SJCRH30 (cell line): ENCODE measurements at regions not wholly inside any gene's neighbourhood (a gene's known extent, or its start where the extent isn't known, plus 50 kb on each side); places are given as distances from the start of the nearest gene placed in this dataset.

ENCODE experiments used
- DNase-seq, 2 experiments: peaks; one replicate each; pipeline ENCODE4 v3.0.0-alpha.2; 2015 to 2020
- H3K27ac ChIP-seq: fragments of 250-450 bp; sonication (Bioruptor Pico); 2 replicates; pipeline ENCODE4 v1.5.1; 2020; ENCODE audit warnings: mild to moderate bottlenecking, moderate library complexity
- H3K27me3 ChIP-seq: fragments of 250-450 bp; sonication (Bioruptor Pico); 2 replicates; pipeline ENCODE4 v1.5.1; 2020; ENCODE audit warnings: mild to moderate bottlenecking, moderate library complexity
- H3K36me3 ChIP-seq: fragments of 250-450 bp; sonication (Bioruptor Pico); 2 replicates; pipeline ENCODE4 v1.5.1; 2020; ENCODE audit warnings: mild to moderate bottlenecking, moderate library complexity
- H3K4me1 ChIP-seq: fragments of 250-450 bp; sonication (Bioruptor Pico); 2 replicates; pipeline ENCODE4 v1.5.1; 2020; ENCODE audit warnings: mild to moderate bottlenecking, moderate library complexity
- H3K4me3 ChIP-seq: fragments of 250-450 bp; sonication (Bioruptor Pico); 2 replicates; pipeline ENCODE4 v1.5.1; 2020; ENCODE audit warnings: mild to moderate bottlenecking, moderate library complexity
- H3K9me3 ChIP-seq: fragments of 250-450 bp; sonication (Bioruptor Pico); replicated peaks from 2 replicates; pipeline ENCODE4 v1.5.1; 2020; ENCODE audit warnings: mild to moderate bottlenecking, moderate library complexity

DNA sequence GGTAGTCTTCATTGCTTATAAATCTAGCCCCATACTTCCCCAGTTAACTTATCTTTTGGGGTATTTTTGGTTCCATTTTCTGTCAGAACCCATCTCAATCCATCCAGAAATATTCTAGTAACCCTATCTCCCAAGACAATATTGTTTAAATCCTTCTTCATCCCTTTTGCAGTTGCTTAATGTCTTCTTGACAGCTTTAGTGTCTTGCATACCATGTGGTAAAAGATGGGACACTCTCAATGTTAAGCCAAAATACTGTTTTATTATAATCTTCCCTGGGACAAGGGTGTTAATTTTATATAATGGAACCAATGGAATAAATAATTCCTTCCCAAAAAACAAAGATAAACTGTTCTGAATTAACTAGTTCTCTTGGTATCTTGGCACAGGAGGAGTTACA is 450.2 kb downstream of the CCER1 start:
- H3K36me3 ChIP-seq: no peaks in the 10 kb centered on the region

DNA sequence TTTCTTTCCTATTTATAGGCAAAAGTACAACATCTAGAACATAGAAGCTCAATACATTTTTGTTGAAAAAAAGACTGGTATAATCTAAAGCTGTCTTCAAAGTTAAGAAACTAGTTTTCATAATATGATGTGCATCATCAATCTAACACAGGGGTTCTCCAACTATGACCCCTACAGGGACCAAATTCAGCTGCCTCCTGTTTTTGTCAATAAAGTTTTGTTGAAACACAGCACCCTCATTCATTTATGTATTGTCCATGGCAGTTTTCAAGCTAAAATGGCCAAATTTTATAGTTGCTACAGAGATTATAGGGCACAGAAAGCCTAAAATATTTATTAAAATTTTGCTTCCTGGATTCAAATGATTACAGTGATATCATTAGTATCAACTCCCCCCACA is 452.9 kb downstream of the CCER1 start:
- no peak overlapping the region for H3K4me3 ChIP-seq
- no peak for DNase-seq
- H3K9me3 ChIP-seq: no peaks in the 10 kb centered on the region
- no peak overlapping the region for H3K27ac ChIP-seq
- no peaks in the 10 kb centered on the region for H3K4me1 ChIP-seq
- H3K36me3 ChIP-seq: no peaks in the 10 kb centered on the region
- H3K27me3 ChIP-seq: no peaks in the 10 kb centered on the region

More for the DNA sequence above, 450.2 kb downstream of the CCER1 start:
- H3K27ac ChIP-seq: no peak overlapping the region
- H3K4me3 ChIP-seq: no peak overlapping the region
- no peaks in the 10 kb centered on the region for H3K27me3 ChIP-seq
- no peaks in the 10 kb centered on the region for H3K4me1 ChIP-seq
- no peaks in the 10 kb centered on the region for H3K9me3 ChIP-seq
- no peak for DNase-seq

DNA sequence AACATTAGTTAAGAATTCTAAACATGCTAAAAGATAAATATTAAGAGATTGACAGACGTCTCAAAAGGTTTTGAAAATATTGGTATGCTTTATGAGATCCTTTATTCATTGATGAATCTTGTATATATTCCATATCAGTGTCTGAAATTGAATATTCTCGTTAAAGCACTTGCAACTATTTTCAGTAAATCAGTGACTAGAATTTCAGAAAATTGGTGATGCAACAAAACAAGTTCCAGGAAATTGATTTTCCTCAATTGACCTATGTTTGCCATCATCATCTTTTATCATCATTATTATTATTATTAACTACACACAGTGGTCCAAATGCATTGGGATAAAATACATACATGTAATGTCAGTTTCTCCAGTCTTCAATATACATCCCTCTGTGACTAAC is 453.6 kb downstream of the CCER1 start:
- no peaks in the 10 kb centered on the region for H3K4me1 ChIP-seq
- no peak overlapping the region for H3K4me3 ChIP-seq
- H3K9me3 ChIP-seq: no peaks in the 10 kb centered on the region
- H3K27ac ChIP-seq: no peak overlapping the region
- H3K27me3 ChIP-seq: no peaks in the 10 kb centered on the region
- DNase-seq: no peak
- no peaks in the 10 kb centered on the region for H3K36me3 ChIP-seq

DNA sequence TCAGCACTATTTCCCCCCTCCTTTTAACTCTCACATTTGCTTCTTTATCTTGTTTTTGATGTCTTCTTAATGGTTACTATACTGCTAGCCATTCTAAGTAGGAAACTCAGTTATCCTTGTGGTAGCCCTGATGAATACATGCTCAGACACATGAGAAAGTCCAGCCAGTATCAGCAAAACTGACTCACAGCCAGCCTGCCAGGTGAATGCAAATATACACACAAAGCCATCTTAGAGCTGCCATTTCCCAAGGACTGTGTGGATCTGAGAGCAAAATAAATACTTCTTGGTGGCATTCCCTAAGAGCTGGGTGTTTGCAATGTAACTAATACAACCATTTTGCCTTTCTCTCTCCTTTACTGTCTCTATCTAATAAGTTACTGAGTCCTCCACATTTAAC is 455.2 kb downstream of the CCER1 start:
- Histone ChIP-seq H3K36me3 (no peaks in the 10 kb centered on the region), H3K27me3 (no peaks in the 10 kb centered on the region), H3K9me3 (no peaks in the 10 kb centered on the region), H3K4me1 (no peaks in the 10 kb centered on the region), H3K27ac (no peak overlapping the region), H3K4me3 (no peak overlapping the region)
- DNase-seq: no peak

DNA sequence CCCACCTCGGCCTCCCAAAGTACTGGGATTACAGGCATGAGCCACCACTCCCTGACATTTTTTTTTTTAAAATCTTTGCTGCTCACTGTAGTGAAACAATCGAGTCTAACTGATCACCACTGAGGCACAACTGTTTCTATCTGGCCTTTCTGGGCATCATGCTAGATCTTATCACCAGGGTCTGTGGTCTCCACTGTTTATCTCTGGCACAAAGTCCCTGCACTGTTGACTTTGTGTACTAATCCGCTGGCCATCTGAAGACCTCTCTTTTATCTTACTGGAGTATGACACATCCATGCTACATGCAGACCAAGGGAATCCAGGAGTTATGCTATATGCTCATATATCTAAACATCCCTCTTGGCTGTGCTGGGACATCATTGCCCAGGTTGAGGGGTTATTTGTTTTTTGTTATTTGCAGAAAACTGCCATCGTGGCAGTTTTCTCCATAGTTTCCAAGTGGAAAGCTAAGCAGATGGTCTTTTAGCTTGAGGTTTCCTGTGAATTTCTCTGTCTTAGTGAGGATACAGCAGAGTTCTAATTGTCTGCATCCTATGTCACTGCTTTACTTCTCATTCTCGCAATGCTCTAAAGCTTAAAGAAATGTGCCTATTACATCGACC is 456.9 kb downstream of the CCER1 start:
- Histone ChIP-seq H3K27ac (no peak overlapping the region), H3K9me3 (no peaks in the 10 kb centered on the region), H3K4me1 (no peaks in the 10 kb centered on the region), H3K36me3 (no peaks in the 10 kb centered on the region), H3K27me3 (no peaks in the 10 kb centered on the region), H3K4me3 (no peak overlapping the region)
- DNase-seq: peak; percentile 26 to 27

DNA sequence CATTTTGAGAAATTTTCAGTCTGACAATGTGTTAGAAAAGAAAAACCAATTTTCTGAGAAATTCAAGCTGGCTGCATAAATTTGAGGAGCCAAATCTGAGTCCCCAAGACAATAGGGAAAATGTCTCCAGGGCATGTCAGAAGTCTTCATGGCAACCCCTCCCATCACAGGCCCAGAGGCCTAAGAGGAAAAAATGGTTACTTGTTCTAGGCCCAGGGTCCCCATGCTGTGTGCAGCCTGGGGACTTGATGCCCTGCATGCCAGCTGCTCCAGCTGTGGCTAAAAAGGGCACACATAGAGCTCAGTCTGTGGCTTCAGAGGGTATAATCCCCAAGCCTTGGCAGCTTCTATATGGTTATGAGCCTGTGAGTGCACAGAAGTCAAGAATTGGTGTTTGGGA is 464.6 kb downstream of the CCER1 start:
- H3K27ac ChIP-seq: no peak overlapping the region
- no peak for DNase-seq
- no peaks in the 10 kb centered on the region for H3K4me1 ChIP-seq
- H3K4me3 ChIP-seq: no peak overlapping the region
- no peaks in the 10 kb centered on the region for H3K36me3 ChIP-seq
- 0 out of 2 replicates have a peak, but pooled peaks cover 7% of the 10 kb centered on the region for H3K9me3 ChIP-seq
- no peaks in the 10 kb centered on the region for H3K27me3 ChIP-seq

DNA sequence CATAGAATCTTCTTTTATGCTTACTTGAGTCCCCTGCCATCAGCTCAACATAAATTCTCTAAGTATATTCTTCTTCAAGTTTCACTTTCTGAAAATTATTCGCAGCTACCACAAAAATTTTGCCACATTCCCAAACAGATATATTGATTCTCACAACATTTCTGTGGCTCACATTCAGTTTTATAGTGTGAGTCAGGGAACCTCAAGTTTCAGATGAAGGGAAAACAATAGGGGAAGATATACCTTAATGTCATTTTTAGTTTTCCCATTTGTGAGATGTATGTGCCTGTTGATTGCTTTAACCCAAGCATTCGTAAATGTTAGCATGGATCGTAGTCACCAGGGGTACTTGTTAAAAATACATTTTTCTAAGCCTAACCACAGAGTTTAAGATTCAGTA is 465.8 kb downstream of the CCER1 start:
- H3K4me3 ChIP-seq: no peak overlapping the region
- H3K4me1 ChIP-seq: no peaks in the 10 kb centered on the region
- H3K9me3 ChIP-seq: 0 out of 2 replicates have a peak, but pooled peaks cover 7% of the 10 kb centered on the region
- H3K36me3 ChIP-seq: no peaks in the 10 kb centered on the region
- H3K27me3 ChIP-seq: no peaks in the 10 kb centered on the region
- no peak for DNase-seq
- H3K27ac ChIP-seq: no peak overlapping the region

DNA sequence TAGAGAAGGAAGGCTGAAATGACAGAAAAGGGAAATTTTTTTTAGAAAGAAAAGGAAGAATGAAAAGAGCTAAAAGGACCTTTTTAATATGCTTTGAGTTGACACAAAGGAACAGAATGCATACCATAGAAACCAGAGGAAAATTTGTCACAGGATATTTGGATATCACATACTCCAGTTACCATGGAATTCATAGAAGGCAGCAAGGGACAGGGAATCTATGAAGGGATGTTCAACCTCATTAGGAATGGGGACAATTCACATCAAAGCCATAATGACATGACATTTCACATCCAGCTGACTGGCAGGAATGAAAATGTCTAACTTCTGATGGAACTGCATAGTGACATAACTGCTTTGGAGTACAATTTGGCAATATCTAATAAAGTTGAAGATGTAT is 469.4 kb downstream of the CCER1 start:
- Histone ChIP-seq H3K4me3 (no peak overlapping the region), H3K27me3 (no peaks in the 10 kb centered on the region), H3K27ac (no peak overlapping the region), H3K36me3 (no peaks in the 10 kb centered on the region), H3K4me1 (no peaks in the 10 kb centered on the region), H3K9me3 (no peaks in the 10 kb centered on the region)
- DNase-seq: no peak

DNA sequence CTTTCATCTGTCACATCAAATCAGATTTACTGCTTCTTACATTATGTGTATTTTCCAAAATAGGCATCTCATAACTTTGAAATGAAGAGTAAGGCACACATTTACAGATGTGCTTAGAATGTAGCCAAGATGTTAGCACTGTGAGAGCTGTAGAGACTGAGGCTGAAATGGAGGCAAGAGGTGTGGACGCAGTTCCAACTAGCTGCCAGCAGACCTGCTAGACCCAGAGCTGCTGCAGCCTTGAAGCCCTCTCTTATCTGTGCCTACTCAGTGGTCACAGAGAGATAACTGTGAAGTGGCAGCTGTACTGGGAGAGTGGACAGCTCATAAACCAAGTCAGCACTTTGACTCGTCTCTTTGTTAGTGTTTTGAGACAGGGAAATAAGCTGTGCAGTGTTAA is 470.9 kb downstream of the CCER1 start:
- H3K27me3 ChIP-seq: no peaks in the 10 kb centered on the region
- peak; percentile 2 to 18 for DNase-seq

DNA sequence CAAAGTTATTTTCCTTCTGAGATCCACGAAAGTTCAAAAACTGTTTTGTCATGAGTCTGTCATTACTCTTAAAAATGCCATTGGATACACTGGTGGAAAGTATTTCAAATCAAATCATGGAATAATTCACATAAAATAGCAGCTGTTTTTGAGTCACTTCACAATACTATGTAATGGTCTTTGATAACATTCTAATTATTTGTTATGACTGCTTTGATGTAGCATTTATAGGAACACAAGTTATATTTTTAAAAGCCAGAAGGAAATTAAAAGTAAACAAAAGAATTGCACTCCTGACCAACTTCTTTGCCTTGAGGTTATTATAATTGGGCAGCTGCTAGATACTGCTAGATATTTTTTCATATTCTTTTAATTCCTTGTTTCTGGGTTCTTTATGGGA is 473.2 kb downstream of the CCER1 start:
- Histone ChIP-seq H3K9me3 (no peaks in the 10 kb centered on the region), H3K36me3 (no peaks in the 10 kb centered on the region), H3K4me3 (no peak overlapping the region), H3K27ac (no peak overlapping the region), H3K27me3 (no peaks in the 10 kb centered on the region), H3K4me1 (no peaks in the 10 kb centered on the region)
- DNase-seq: no peak

More for the DNA sequence above, 470.9 kb downstream of the CCER1 start:
- no peaks in the 10 kb centered on the region for H3K4me1 ChIP-seq
- no peak overlapping the region for H3K4me3 ChIP-seq
- no peak overlapping the region for H3K27ac ChIP-seq
- H3K9me3 ChIP-seq: no peaks in the 10 kb centered on the region
- H3K36me3 ChIP-seq: no peaks in the 10 kb centered on the region

DNA sequence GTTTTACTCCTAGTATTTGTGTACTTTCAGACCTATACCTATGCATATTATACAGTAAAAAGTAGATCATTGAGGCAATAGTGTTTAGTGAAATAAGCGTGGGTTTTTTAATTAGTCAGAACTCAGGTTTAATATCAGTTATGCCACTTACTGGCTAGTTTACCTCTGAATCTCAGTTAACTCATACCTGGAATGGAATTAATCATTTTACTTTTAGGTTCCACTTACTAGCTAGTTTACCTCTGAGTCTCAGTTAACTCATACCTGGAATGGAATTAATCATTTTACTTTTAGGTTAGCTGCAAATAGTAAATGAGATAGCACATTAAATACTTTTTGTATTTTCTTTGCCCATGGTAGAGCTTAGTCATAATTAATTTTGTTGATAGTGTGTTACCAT is 475.7 kb downstream of the CCER1 start:
- Histone ChIP-seq H3K4me3 (no peak overlapping the region), H3K4me1 (no peaks in the 10 kb centered on the region), H3K36me3 (no peaks in the 10 kb centered on the region), H3K9me3 (0 out of 2 replicates have a peak, but pooled peaks cover 2% of the 10 kb centered on the region), H3K27ac (no peak overlapping the region), H3K27me3 (no peaks in the 10 kb centered on the region)
- DNase-seq: no peak

DNA sequence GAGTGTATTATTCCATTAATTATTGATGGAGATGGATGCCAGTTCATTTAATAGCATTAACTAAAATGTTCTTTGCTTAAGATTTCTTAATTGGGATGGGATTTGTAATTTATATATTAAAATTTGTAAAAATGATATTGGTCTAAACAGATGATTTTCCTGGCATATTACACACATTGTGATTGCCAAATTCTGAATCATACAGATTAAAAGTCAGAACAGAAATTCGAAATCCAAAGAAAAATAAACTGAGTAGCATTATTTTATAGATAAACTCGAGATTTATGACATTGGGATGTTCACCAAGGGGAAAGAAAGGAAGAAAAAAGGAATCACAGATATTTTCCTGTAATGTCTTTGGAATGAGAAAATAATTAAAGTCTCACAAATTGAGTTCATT is 481.1 kb downstream of the CCER1 start:
- no peaks in the 10 kb centered on the region for H3K36me3 ChIP-seq
- no peak overlapping the region for H3K27ac ChIP-seq
- no peaks in the 10 kb centered on the region; the same call in 1 of the 2 replicates for H3K4me1 ChIP-seq
- no peaks in the 10 kb centered on the region for H3K27me3 ChIP-seq
- no peak for DNase-seq
- H3K9me3 ChIP-seq: 0 out of 2 replicates have a peak, but pooled peaks cover 2% of the 10 kb centered on the region
- H3K4me3 ChIP-seq: no peak overlapping the region

DNA sequence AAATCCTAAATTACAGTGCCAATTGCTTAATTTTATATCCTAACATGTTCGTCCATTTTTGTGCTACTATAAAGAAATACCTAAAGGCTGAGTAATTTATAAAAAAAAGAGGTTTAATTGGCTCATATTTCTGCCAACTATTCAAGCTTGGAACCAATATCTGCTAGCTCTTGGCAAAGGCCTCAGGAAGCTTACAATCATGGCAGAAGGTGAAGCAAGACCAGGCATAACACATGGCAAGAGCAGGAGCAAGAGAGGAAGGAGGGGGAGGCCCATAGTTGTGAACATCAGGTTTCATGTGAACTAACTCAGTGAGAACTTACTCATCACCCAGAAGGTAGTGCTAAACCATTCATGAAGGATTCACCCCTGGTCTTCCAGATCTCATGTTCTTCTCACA is 494.3 kb downstream of the CCER1 start:
- no peaks in the 10 kb centered on the region for H3K4me1 ChIP-seq
- no peak overlapping the region for H3K27ac ChIP-seq
- H3K4me3 ChIP-seq: no peak overlapping the region
- no peak for DNase-seq
- no peaks in the 10 kb centered on the region for H3K9me3 ChIP-seq
- no peaks in the 10 kb centered on the region for H3K36me3 ChIP-seq
- no peaks in the 10 kb centered on the region for H3K27me3 ChIP-seq

DNA sequence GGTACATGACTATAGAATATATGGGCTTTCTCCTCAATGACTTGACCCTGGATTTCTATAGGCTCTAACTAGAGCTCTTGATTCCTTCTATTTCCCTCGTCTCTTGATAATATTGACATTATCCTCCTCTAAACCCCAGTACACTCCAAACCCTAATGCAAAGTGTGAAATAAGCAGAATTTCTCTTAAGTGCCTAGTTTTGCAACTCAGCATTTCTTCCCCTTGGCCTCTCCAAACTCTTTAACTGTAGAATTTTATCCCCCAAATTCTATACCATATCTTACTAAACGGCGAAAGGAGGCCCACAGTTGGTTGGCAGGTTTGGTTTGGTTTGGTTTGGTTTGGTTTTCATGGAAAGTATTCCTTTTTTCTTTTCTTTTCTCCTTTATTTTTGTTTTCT is 498.7 kb downstream of the CCER1 start:
- Histone ChIP-seq H3K9me3 (no peaks in the 10 kb centered on the region), H3K4me3 (no peak overlapping the region), H3K4me1 (no peaks in the 10 kb centered on the region), H3K27ac (no peak overlapping the region), H3K36me3 (no peaks in the 10 kb centered on the region), H3K27me3 (no peaks in the 10 kb centered on the region)
- no peak for DNase-seq

DNA sequence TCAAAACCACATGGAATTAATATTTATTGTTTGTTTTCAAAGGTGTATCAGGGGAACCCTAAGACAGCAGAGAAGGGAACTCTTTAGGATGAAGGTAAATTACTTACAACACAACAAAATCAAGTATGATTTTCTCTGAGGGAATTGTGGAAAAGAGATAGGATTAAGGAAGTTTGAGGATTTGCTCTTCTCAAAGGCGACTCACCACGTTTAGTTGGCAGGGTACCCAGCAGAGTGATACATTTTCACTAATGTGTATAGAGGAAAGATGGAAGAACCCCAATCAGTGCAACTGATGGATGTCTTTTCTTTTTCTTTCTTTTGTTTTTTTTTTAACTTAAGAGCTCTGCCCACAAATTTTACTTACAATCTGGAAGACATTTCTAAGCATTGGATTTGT is 499.2 kb downstream of the CCER1 start:
- DNase-seq: no peak
- Histone ChIP-seq H3K36me3 (no peaks in the 10 kb centered on the region), H3K27me3 (no peaks in the 10 kb centered on the region), H3K9me3 (no peaks in the 10 kb centered on the region), H3K4me3 (no peak overlapping the region), H3K27ac (no peak overlapping the region), H3K4me1 (no peaks in the 10 kb centered on the region)

DNA sequence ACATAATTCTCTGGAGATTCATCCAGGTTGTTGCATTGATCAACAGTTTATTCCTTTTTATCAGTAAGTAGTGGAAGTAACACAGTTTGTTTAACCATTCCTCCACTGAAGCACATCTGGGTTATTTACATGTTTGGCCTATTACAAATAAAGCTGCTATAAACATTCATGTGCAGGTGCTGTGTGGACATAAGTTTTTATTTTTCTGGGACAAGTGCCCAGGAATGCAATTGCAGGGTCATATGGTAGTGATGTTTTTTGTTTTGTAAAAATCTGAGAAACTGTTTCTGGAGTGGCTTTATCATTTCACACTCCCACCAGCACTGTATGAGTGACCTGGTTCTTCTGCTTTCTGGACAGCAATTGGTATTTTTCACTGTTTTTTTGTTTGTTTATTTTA is 505.4 kb downstream of the CCER1 start:
- Histone ChIP-seq H3K4me3 (no peak overlapping the region), H3K27ac (no peak overlapping the region), H3K4me1 (no peaks in the 10 kb centered on the region), H3K36me3 (no peaks in the 10 kb centered on the region), H3K9me3 (no peaks in the 10 kb centered on the region), H3K27me3 (no peaks in the 10 kb centered on the region)
- DNase-seq: no peak
